GM12891 (cell line): ENCODE measurements at regions not wholly inside any gene's neighbourhood (a gene's known extent, or its start where the extent isn't known, plus 50 kb on each side); places are given as distances from the start of the nearest gene placed in this dataset.

ENCODE experiments used
- PAX5 ChIP-seq: IDR thresholded peaks from 2 replicates; pipeline ENCODE4 v1.6.1; 2011; ENCODE audit warnings: low read length, moderate library complexity, mild to moderate bottlenecking; ENCODE audit not compliant: insufficient read depth, severe bottlenecking
- POLR2A ChIP-seq: IDR thresholded peaks from 2 replicates; pipeline ENCODE4 v1.6.1; 2011; ENCODE audit warnings: low read depth, low read length, control low read depth
- POLR2AphosphoS5 ChIP-seq: IDR thresholded peaks from 2 replicates; pipeline ENCODE4 v1.6.1; 2011; ENCODE audit warnings: low read depth, low read length, control low read depth
- SPI1 ChIP-seq: IDR thresholded peaks from 2 replicates; pipeline ENCODE4 v1.6.1; 2011; ENCODE audit warnings: low read depth, low read length, control low read depth
- TAF1 ChIP-seq: IDR thresholded peaks from 2 replicates; pipeline ENCODE4 v1.6.1; 2011; ENCODE audit warnings: low read depth, low read length, control low read depth

DNA sequence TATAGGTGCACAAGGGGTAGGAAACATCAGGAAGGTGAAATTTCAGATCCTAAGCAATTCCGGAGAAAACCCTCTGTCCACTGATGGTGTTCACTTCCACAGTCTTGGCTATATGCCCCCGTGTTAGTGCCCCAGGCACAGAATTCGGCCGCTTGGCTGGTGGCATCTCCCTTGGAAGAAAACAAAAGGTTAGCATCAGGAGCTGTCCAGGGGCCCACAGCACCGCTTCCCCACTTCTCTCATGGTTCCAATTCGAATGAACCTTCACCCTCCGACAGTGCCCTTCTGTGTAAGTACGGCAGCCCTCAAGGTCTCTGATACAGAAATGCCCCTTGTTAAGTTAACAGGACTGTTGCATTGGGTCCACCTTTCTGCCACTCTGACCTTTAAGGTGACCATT is 409.0 kb downstream of the GADD45G start:
- TF ChIP-seq TAF1 (no peak), POLR2A (no peak), POLR2AphosphoS5 (no peak), PAX5 (no peak), SPI1 (no peak)
